ENCODE measurements at regions not wholly inside any gene's neighbourhood (a gene's known extent, or its start where the extent isn't known, plus 50 kb on each side); places are given as distances from the start of the nearest gene placed in this dataset.

GRCh38 chr1:96233422-96233821 is 488.2 kb upstream of the PTBP2 start:
- no peak for DNase-seq

GRCh38 chr1:96234299-96234698 is 487.3 kb upstream of the PTBP2 start:
- no peak for DNase-seq

- DNase-seq = peak in 1 of 2 donors; percentile 2
Measured at GRCh38 chr1:96236156-96236739, 485.3 kb upstream of the PTBP2 start.

- no peak for DNase-seq
Measured at GRCh38 chr1:96238426-96238825, 483.2 kb upstream of the PTBP2 start.

- DNase-seq = no peak
Measured at GRCh38 chr1:96240438-96240837, 481.1 kb upstream of the PTBP2 start.

GRCh38 chr1:96253246-96254035 is 468.1 kb upstream of the PTBP2 start:
- no peak for DNase-seq

GRCh38 chr1:96256130-96256790 is 465.3 kb upstream of the PTBP2 start:
- DNase-seq = no peak

GRCh38 chr1:96259399-96259798 is 462.2 kb upstream of the PTBP2 start:
- DNase-seq = no peak

GRCh38 chr1:96281491-96281890 is 440.1 kb upstream of the PTBP2 start:
- DNase-seq = no peak

GRCh38 chr1:96290033-96290432 is 431.6 kb upstream of the PTBP2 start:
- no peak for DNase-seq

GRCh38 chr1:96290801-96291200 is 430.8 kb upstream of the PTBP2 start:
- no peak for DNase-seq

- no peak for DNase-seq
Measured at GRCh38 chr1:96291468-96291867, 430.1 kb upstream of the PTBP2 start.

- DNase-seq = no peak
Measured at GRCh38 chr1:96292141-96292540, 429.4 kb upstream of the PTBP2 start.

- no peak for DNase-seq
Measured at GRCh38 chr1:96296991-96297390, 424.6 kb upstream of the PTBP2 start.

- DNase-seq = no peak
Measured at GRCh38 chr1:96306809-96307560, 414.6 kb upstream of the PTBP2 start.

- DNase-seq = no peak
Measured at GRCh38 chr1:96308314-96308713, 413.3 kb upstream of the PTBP2 start.

GRCh38 chr1:96309783-96310182 is 411.8 kb upstream of the PTBP2 start:
- no peak for DNase-seq

GRCh38 chr1:96313216-96313615 is 408.4 kb upstream of the PTBP2 start:
- no peak for DNase-seq

GRCh38 chr1:96329121-96329520 is 392.5 kb upstream of the PTBP2 start:
- no peak for DNase-seq

- DNase-seq = no peak
Measured at GRCh38 chr1:96331596-96331995, 390.0 kb upstream of the PTBP2 start.

- no peak for DNase-seq
Measured at GRCh38 chr1:96333522-96334235, 387.9 kb upstream of the PTBP2 start.

GRCh38 chr1:96334236-96334557 is 387.4 kb upstream of the PTBP2 start:
- no peak for DNase-seq

- no peak for DNase-seq
Measured at GRCh38 chr1:96338622-96339021, 383.0 kb upstream of the PTBP2 start.
